SU-DHL-6 (cell line): ENCODE measurements at regions not wholly inside any gene's neighbourhood (a gene's known extent, or its start where the extent isn't known, plus 50 kb on each side); places are given as distances from the start of the nearest gene placed in this dataset.

ENCODE experiments used
- CTCF ChIP-seq: fragments of 200-600 bp; sonication (generic); IDR thresholded peaks from one replicate; pipeline ENCODE4 v1.5.1; 2017; ENCODE audit warnings: antibody characterized with exemption, mild to moderate bottlenecking, low read length, moderate library complexity; ENCODE audit not compliant: insufficient read depth, poor library complexity, severe bottlenecking
- EZH2phosphoT487 ChIP-seq: fragments of 200-600 bp; sonication (generic), shearing (Covaris generic); conservative IDR thresholded peaks from 2 replicates; pipeline ENCODE4 v1.6.1; 2018; ENCODE audit warnings: mild to moderate bottlenecking, antibody characterized with exemption, low read length, moderate library complexity, mixed read lengths

GRCh38 chr9:13487071-13487470, 207.6 kb upstream of the MPDZ start:
- TF ChIP-seq CTCF (no peak), EZH2phosphoT487 (no peak)
